Stimulated activated CD4-positive, alpha-beta T cell treated with anti-CD3 and anti-CD28 coated beads, TNF-alpha, amount 100 ng/mL, for 24 hours (primary cell): ENCODE measurements at regions not wholly inside any gene's neighbourhood (a gene's known extent, or its start where the extent isn't known, plus 50 kb on each side); places are given as distances from the start of the nearest gene placed in this dataset.
A peak's percentile ranks its signal among the peaks of the same experiment; 100 is the strongest.

ENCODE experiments used
- DNase-seq, 3 experiments: peaks; one replicate each; pipeline ENCODE4 v3.0.0-alpha.2; 2020; ENCODE audit warnings: low read depth in 3 of 3

DNA sequence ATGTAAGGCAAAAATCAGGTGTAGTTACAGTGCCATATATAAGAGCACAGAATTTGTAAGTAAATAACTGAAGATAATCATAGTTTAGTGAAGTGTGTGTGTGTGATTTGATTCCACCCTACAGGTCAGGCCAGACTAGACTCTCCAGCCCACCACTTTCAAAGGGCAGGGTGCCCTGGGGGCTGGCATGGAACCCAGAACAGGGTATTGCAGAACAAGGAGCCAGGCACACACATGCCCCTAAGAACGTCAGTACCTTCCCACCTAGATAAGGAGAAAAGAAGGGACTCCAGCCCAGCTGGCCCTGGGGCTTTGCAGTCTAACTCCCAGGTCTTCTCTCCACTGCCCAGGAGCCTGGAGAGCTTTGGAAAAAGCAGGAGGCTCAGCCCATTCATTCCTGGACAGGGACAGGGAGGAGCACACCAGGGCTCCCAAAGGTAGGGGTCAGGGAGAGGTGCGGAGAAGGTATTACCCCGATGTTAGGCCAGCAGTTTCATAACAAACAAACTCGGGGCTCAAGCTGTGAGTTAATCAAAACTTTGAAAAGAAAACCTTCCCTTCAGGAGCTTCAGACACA is 149.7 kb upstream of the VANGL1 start:
- DNase-seq = no peak

DNA sequence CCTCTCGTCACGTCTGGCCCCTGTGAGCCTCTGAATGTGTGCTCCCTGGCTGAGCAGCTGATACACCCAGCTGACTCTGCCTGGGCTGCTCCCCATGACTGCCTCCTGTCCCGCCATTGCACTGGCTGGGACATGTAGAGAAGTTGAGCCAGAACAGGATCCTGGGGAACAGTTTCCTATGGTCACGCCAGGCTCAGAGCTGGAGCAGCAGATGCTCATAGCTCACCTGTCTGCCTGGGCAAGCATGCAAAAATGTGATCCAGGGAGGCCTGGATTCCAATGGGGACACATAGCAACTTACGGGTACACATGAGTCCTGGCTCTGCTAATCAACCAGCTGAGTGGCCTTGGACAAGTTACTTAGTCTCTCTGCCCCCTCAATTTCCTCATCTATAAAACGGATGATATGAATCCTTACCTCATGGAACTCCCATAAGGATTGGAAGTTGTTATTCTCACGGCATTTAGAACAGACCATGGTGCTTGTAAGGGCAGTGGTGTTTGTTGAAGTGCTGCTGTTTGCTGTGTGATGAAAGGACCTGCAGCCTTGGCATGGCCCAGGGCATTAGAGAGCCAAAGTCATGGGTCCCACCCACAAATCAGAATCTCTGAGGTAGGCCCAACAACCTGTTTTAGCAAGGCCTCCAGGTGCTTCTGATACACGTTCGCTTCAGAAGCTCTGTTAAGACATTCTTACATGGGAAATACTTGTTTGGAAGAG is 150.3 kb upstream of the VANGL1 start:
- DNase-seq = no peak

DNA sequence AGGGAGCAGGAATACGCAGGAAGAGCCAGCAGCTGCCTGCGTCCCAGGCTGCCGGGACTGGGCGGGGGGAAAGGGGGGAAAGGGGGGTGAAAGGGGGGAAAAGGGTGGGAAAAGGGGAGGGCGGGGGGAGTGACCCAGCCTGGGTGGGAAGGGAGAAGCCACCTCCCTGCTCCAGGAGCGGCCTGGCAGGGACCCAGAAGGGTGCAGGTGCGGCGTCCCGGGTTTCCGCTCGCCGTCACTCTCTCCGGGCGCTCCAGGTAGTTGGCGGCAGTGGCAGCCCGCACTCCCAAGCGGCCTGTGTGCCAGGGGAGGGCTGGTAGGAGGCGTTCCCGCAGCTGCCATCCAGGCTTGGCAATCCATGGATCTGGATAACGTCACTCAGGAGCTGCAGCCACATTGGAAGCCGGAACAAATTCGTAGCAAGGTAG is 141.0 kb upstream of the NGF start:
- DNase-seq = no peak

DNA sequence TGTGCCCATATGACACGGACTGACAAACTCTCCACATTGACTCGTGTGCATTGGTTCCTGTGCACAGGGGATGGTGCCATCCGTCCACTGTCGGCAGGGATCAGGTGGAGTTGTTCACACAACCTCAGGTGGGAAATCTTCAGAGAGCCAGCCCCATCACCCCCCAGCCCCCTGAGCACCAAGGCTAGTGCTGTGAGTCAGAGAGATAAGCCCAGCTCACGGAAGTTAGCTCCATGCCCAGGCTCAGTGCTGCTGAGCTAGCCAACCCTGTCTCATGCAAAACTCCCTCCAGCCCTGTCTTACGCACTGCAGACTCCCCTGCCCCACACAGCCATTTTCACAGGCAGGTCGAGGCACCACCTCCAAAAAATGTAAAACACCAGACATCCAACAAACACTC is 139.0 kb upstream of the NGF start:
- DNase-seq = no peak

DNA sequence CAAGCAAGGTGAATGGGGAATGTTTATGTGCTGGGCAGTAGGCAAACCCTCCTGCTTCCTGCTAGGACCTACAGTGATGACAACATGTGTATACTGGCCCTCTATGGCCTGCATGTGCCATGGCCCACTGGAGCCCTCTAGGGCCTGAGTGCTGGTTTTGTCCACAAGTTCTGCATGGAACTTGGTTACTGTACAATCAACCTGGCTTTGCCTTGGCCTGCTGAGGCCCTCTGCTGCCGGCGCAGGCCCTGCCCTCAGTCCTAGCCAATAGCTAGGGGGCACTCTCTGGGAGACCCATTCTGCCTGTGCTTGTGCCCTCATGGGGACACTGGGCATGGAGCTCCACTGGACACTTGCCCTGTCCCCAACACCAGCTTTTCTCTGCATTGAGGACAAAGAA is 138.6 kb upstream of the NGF start:
- DNase-seq = no peak

GRCh38 chr1:115475901-115476300 is 137.9 kb upstream of the NGF start:
- DNase-seq = no peak

DNA sequence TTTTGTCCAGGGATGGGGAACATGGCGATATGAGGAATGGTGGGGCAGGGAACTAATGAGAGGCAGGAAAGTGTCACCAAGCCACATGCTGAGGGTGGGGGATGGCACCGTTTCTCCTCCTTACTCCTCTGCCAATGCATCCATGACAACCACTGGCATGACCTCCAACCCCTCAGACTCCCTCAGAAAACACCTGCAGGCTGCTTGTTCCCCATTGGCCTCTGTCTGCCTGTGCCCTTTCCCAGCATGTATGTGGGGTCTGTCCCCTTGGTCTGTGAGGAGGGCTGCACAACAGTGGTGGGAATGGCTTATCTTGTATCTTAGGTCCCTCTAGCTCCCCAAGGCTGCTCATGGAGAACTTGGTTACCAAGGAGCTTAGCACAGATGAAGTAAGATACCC is 137.2 kb upstream of the NGF start:
- no peak for DNase-seq

DNA sequence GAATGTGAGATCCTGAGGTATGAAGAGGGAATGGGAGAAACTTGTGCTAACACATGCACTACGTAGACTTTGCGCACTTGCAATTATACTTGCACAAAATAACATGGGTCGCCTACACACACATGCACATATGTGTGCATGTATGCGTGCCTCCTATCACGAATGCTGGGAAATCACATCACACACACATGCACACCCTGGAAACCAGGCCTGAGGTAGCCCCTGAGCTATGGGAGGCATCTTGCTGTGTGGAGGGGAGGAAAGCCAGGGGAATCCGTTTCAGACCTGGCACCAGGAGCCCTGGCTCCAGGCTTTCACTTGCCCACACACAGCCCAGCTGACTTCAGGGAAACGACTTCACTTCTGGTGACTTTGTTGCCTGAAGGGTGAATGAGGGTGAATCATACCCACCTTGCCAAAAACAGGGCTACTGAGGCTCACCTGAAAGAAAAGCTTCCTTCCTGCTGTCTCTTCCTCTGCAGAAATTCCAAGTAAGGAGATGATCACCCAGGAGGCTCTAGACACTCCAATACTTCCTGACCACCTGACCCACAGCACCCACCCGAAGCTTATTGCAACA is 136.0 kb upstream of the NGF start:
- no peak for DNase-seq

DNA sequence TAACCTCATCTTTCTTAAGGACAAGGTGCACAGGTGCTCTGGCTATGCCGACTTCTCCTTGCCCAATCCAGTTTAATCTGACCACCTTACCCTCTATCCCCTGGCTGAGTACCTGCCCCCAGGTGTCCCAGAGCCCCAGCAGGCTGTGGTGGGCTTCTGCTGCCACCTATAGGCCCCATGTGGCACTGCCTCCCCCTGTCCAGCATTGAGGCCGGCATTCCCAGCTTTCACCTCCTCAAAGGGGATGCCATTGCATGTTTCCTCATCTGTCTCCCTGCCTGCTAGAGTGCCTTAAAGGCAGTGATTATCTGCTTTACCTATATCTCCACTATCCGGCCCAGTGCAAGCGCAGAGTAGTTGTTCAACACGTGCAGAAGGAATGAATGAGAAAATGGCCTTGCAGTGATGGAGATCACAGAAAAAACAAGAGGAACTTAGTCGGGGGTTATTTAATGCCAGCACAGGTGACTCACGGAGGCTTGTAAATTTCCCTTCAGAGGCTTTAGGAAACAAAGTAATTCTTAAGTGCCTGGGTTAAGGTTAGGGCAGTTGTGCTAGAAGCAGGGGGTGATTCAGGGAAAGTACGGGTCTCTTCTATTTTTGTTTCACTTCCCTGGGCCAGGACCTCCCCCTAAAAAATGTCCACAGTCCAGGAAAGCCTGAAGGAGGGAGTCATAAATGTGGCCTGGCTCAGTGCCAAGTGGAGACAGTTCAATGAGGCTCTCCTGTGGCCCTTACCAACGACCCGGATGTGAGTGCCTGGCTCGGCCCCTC is 131.8 kb upstream of the NGF start:
- peak in 1 of 3 experiments; percentile 18 for DNase-seq

DNA sequence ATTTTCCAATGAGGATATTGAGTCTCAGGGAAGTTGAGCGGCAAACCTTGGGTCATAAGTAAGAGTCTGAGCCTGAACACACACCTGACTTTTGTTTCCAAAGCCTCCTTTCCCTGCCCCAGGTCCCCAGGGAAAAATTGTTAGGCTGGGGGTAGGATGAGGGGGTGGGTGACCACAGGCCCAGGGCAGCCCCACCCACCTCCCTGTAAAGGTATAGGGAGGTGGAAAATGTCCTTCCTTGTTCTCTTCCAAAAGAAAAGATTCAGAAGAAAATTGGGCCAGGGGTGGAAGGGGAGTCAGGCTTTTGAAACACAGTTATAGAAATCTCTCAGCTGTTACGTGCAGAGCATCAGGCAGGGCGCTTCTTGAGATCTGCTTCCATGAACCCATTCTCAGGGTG is 129.7 kb upstream of the NGF start:
- no peak for DNase-seq

- no peak for DNase-seq
Observed at GRCh38 chr1:115467196-115467595, 129.1 kb upstream of the NGF start.

DNA sequence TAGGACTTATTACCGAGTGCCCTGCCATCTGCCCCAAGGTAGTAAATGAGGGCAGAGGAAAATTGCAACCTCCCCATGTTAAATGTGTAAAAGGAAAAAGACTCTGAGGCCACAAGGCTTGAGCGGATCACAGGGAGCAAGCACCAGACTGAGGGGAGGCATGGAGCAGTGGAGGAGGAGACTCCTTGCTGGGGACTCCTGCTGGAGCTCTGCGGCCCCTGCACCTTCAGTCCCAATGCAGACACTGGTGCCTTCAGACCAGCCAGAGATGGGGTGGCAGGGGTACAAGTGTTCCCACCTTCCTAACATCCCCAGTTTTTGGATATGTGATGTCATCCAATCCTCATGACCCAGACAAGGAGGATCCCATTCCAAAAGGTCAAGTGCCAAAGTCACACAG is 128.4 kb upstream of the NGF start:
- no peak for DNase-seq

DNA sequence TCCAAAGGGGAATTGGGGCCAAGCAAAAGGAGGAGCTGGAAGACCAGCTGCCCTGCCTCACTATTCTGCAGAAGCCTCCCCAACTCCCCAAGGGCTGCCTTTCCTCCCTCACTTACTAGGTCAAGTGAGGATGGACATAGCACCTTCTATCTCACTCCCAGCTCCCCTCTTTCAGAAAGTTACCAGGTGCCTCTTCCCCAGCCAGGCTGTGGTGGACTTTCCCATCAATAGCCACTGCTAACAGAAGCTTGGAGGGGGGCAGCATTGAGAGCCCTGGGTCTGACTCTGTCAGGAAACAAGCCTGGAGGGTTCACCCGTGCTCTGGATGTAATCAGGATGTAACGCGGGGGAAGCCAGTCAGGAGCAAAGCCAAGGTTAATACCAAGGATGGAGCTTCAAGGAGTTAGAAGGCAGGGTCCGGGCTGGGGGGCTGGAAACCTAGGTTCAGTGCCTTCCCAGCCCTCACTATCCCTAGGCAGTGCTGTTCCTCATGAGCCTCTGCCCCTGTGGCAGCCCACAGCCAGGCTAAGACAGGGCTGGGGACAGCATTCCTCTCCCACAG is 127.8 kb upstream of the NGF start:
- DNase-seq = no peak

- DNase-seq = no peak
Observed at GRCh38 chr1:115463347-115463746, 125.3 kb upstream of the NGF start.

DNA sequence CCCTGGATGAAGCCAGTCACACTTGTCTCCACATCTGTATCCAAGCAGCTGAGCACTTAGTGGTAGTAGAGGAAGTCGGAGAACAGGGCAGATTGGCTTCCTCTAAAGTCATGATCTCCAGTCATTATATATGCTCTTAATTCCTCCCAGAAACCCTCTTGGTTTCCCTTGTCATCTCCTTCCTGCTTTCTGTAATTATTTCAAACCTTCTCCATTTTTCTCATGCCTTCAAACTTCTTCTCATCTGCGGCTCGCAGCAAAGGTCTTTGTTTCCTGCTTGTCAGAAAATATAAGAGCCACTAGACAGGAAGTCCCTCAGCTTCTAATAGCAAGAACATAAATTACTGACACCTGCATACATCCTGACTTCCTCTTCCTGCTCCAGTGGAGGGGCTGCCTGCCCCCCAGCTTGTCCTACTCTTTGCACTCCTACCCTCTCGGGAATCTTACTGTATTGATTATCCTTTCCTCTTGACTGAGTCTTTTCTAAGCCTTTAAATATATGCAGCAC is 124.6 kb upstream of the NGF start:
- DNase-seq = no peak

GRCh38 chr1:115461526-115461925 is 123.5 kb upstream of the NGF start:
- DNase-seq = no peak

DNA sequence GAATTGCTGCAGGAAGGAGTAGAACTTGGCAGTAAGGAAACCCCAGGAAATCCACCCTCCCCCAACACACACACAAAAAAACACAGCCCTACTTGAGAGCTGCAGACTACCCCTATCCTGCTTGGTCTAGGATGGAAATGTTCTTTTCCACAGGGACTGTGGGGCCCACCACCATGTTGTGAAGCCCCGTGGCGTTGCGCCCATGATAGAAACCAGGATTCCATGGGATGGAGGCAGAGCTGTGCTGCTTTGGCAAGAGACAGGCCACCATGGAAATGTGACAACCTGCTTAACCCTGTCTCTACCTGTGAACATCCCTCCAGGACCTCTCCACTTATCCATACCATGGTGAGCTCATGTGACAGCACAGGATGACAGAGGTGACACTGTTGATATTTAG is 121.1 kb upstream of the NGF start:
- DNase-seq = no peak

DNA sequence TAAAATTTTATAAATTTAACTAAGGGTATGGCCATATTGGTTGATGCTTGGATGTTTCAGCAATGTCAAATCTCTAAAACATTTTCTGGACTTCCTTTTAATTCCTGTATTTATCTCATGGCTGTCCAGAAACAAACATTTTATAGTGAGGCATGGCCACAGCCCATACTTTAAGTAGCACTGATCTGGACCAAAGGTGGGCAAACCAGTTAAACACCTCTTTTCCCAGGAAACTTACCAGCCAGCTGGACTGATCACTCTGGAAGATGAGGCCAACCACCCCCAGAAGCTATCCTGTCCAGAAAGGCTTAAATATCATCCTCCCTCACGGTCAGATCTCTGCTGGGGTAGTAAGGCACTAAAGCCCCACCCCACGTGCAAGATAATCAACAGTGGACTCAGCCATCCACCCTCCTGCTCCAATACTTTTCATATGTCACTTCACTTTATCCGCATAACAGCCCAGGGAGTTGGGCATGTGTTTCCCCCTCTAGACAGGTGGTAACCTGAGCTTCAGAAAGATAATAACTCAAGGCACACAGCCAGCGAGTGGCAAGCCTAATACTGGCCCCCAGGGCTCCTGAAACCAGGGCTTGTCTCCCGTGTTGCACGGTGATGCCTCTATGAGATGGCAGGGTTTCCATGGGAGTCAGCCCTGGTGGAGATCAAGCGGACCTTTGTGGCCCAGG is 120.5 kb upstream of the NGF start:
- no peak for DNase-seq

GRCh38 chr1:115457289-115457688 is 119.2 kb upstream of the NGF start:
- DNase-seq = no peak

GRCh38 chr1:115456441-115456961 is 118.5 kb upstream of the NGF start:
- no peak for DNase-seq

DNA sequence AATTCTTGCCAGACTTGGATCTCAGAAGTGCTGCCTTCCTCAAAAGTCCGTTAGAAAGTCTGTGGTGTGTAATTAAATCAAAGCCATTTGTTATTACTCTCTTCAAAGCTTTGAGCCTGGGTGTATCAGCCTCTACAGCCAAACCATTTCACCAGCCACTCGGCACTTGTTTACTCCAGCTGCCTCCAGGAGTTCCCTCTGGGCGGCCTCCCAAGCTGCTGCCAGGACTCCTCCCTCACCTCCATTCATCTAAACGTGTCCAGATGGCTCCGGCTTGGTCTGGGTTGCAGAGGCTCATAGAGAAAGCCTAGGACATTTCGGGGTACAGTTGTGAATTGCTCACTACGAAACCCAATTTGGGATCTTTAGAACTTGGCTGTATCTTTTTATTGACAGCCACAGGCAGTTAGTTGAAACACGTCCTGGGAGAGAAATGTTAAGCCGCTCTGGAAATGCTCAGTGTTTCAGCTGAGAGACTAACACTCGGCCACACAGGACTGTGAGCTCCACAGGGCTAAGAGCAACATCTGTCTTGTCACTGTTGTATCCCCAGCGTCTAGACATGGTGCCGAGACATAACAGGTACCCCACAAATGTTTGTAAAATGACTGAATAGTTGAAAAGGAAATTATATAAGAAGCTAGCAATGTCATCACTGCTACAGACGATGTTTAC is 116.9 kb upstream of the NGF start:
- DNase-seq = no peak
